ENCODE measurements at regions not wholly inside any gene's neighbourhood (a gene's known extent, or its start where the extent isn't known, plus 50 kb on each side); places are given as distances from the start of the nearest gene placed in this dataset.

DNA sequence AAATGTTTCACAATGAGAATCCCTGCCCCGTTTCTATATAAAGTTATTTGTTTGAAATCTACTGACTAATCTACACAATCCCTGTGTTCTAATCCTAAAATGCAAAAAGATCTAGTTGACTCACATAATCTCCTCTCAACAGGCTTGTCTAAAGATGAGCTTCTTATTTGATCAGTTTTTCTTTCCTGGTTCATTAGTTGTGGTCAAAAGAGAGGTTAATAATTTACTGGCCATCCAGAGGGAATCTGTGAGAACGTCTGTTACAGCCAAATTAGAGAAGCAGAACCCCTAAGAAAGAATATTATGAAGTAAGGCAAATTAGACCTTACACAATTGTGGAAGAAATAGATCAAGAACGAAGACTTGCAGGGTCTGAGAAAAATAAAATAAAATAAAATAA is 173.7 kb upstream of the ANO3 start:
- no peaks in the 10 kb centered on the region for H3K4me1 ChIP-seq
- TF ChIP-seq, protein P1, sequence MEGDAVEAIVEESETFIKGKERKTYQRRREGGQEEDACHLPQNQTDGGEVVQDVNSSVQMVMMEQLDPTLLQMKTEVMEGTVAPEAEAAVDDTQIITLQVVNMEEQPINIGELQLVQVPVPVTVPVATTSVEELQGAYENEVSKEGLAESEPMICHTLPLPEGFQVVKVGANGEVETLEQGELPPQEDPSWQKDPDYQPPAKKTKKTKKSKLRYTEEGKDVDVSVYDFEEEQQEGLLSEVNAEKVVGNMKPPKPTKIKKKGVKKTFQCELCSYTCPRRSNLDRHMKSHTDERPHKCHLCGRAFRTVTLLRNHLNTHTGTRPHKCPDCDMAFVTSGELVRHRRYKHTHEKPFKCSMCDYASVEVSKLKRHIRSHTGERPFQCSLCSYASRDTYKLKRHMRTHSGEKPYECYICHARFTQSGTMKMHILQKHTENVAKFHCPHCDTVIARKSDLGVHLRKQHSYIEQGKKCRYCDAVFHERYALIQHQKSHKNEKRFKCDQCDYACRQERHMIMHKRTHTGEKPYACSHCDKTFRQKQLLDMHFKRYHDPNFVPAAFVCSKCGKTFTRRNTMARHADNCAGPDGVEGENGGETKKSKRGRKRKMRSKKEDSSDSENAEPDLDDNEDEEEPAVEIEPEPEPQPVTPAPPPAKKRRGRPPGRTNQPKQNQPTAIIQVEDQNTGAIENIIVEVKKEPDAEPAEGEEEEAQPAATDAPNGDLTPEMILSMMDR (IDR thresholded peaks at IDR 0.05), result no peak
- H3K36me3 ChIP-seq (ENCODE audit: control insufficient read depth, insufficient read depth, low read length), result no peaks in the 10 kb centered on the region
- no peak overlapping the region for H3K9ac ChIP-seq
- H3K4me2 ChIP-seq (ENCODE audit: low read length), result no peak overlapping the region
- no peak overlapping the region for H3K27ac ChIP-seq
- H3K27me3 ChIP-seq (ENCODE audit: control insufficient read depth, insufficient read depth, low read length), result no peaks in the 10 kb centered on the region
- no peaks in the 10 kb centered on the region for H3K79me2 ChIP-seq
- no peak overlapping the region for H2AFZ ChIP-seq
- no peak overlapping the region for H3K4me3 ChIP-seq (ENCODE audit: low read depth, low read length)
- no peaks in the 10 kb centered on the region for H3K9me3 ChIP-seq (ENCODE audit: control insufficient read depth, low read length)

DNA sequence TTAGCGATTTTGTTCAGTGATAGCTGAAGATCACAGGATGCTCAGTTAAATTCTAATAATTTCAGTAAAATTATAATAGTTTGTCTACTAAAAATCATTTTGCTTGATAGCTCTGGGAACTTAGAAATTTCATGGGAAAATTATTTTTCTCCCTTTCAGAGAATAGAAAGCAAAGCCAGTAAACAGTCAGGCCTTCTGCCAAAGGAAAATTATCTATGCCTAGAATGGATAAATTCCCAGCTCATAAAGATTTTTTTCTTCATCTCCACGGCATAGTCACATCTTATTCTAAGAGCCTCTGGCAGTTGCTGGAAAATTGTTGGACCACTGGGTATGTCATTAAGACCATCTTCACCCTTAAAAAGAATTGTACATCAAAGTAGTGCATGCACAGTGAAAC is 169.6 kb upstream of the ANO3 start:
- no peaks in the 10 kb centered on the region for H3K36me3 ChIP-seq (ENCODE audit: control insufficient read depth, insufficient read depth, low read length)
- H2AFZ ChIP-seq, result no peak overlapping the region
- no peaks in the 10 kb centered on the region for H3K79me2 ChIP-seq
- H3K4me1 ChIP-seq, result no peaks in the 10 kb centered on the region
- no peaks in the 10 kb centered on the region for H3K9me3 ChIP-seq (ENCODE audit: control insufficient read depth, low read length)
- no peak overlapping the region for H3K9ac ChIP-seq
- TF ChIP-seq, protein P1 (IDR thresholded peaks at IDR 0.05), result no peak
- H3K27me3 ChIP-seq (ENCODE audit: control insufficient read depth, insufficient read depth, low read length), result no peaks in the 10 kb centered on the region
- no peak overlapping the region for H3K4me2 ChIP-seq (ENCODE audit: low read length)
- H3K4me3 ChIP-seq (ENCODE audit: low read depth, low read length), result no peak overlapping the region
- H3K27ac ChIP-seq, result no peak overlapping the region

DNA sequence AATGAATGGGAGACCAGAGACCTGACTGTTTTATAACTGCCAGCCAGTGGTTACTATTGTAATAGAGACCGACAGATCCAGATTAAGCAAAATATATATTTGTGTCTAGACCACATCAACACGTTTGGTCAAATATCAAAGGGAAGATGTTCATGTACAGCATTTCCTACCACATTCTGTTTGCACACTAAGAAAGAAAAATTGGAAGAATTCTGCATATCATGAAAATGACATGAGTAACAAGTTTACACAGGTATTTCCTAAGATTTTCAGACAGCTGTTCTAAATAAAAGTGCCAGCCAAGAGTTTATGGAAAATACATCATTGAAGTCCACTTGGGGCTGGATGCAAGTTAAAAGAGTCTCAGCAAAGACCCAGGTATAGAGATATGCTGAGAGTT is 145.5 kb upstream of the ANO3 start:
- TF ChIP-seq, protein P1 (IDR thresholded peaks at IDR 0.05), result no peak
- Histone ChIP-seq H3K4me1 (no peaks in the 10 kb centered on the region), H3K9me3 (ENCODE audit: control insufficient read depth, low read length) (no peaks in the 10 kb centered on the region), H3K4me3 (ENCODE audit: low read depth, low read length) (no peak overlapping the region), H2AFZ (no peak overlapping the region), H3K79me2 (no peaks in the 10 kb centered on the region), H3K27ac (no peak overlapping the region), H3K4me2 (ENCODE audit: low read length) (no peak overlapping the region), H3K27me3 (ENCODE audit: control insufficient read depth, insufficient read depth, low read length) (no peaks in the 10 kb centered on the region), H3K36me3 (ENCODE audit: control insufficient read depth, insufficient read depth, low read length) (no peaks in the 10 kb centered on the region), H3K9ac (no peak overlapping the region)

DNA sequence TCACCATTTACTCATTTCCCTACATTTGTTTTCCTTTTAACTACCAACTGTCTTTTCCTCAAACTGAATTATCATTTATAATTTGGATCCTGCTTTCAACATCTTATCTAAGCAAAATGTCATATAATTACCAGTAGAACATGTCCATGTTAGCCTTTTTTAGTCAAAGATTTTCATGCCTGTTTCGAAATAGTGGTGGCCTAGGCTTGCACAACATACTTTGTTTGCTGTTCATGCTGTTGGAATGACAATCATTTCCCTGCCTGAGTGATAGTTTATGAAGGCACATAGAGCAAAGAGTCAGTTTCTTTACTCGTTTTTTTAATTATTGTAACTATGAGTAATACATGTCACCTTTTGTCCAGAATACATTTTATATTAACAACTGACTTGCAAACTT is 144.3 kb upstream of the ANO3 start:
- Histone ChIP-seq H3K4me2 (ENCODE audit: low read length) (no peak overlapping the region), H3K36me3 (ENCODE audit: control insufficient read depth, insufficient read depth, low read length) (no peaks in the 10 kb centered on the region), H3K27ac (no peak overlapping the region), H3K4me3 (ENCODE audit: low read depth, low read length) (no peak overlapping the region), H3K9me3 (ENCODE audit: control insufficient read depth, low read length) (no peaks in the 10 kb centered on the region), H3K27me3 (ENCODE audit: control insufficient read depth, insufficient read depth, low read length) (no peaks in the 10 kb centered on the region), H3K4me1 (no peaks in the 10 kb centered on the region), H3K79me2 (no peaks in the 10 kb centered on the region), H2AFZ (no peak overlapping the region), H3K9ac (no peak overlapping the region)
- TF ChIP-seq, protein P1 (IDR thresholded peaks at IDR 0.05), result no peak

DNA sequence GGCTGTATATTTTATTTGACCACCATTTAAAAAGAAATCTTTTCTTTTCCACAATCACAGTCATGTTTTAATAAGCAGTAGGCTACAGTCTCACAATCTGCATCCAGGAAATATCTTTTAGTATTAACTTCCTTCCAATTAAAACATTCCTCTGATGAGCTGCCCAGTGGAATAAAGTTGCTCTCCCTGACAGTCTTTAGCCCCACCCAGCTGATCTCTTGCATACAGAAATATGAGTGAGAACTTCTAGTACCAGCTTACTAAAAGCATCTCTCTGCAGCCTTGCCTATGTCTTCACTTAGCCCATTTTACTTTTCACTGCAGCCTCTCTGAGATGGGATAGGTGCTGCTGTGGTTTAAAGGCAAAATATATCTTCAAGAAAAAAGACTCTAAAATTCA is 143.4 kb upstream of the ANO3 start:
- no peak overlapping the region for H2AFZ ChIP-seq
- no peaks in the 10 kb centered on the region for H3K79me2 ChIP-seq
- no peaks in the 10 kb centered on the region for H3K36me3 ChIP-seq (ENCODE audit: control insufficient read depth, insufficient read depth, low read length)
- TF ChIP-seq, protein P1 (IDR thresholded peaks at IDR 0.05), result no peak
- H3K9me3 ChIP-seq (ENCODE audit: control insufficient read depth, low read length), result no peaks in the 10 kb centered on the region
- H3K4me1 ChIP-seq, result no peaks in the 10 kb centered on the region
- no peak overlapping the region for H3K4me3 ChIP-seq (ENCODE audit: low read depth, low read length)
- H3K27ac ChIP-seq, result no peak overlapping the region
- no peaks in the 10 kb centered on the region for H3K27me3 ChIP-seq (ENCODE audit: control insufficient read depth, insufficient read depth, low read length)
- no peak overlapping the region for H3K4me2 ChIP-seq (ENCODE audit: low read length)
- H3K9ac ChIP-seq, result no peak overlapping the region
